ENCODE measurements at regions not wholly inside any gene's neighbourhood (a gene's known extent, or its start where the extent isn't known, plus 50 kb on each side); places are given as distances from the start of the nearest gene placed in this dataset.

DNA sequence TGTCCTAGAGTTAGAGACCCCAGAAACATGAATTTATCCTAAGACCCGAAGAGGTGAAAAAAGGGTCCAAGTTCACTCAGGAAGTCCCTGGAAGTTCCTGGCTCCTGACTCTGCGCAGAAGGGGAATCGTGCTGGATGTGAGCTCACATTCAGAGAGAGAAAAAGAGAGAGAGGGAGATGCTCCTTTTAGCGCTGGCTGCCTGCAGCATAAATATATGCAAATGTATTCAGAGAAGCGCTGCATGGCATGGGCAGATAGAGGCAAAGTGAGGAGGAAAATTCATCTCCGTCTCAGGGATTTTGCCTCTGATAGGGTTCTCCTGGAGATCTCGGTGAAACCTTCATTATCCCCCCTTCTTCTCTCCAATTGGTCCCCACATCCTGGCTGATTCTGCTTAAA lies 517.2 kb downstream of the MN1 start:
- DNase-seq (ENCODE audit: low read depth) = no peak

- DNase-seq (ENCODE audit: low read depth) = no peak
These were observed 514.8 kb downstream of the MN1 start for GRCh38 chr22:27286711-27287110.

DNA sequence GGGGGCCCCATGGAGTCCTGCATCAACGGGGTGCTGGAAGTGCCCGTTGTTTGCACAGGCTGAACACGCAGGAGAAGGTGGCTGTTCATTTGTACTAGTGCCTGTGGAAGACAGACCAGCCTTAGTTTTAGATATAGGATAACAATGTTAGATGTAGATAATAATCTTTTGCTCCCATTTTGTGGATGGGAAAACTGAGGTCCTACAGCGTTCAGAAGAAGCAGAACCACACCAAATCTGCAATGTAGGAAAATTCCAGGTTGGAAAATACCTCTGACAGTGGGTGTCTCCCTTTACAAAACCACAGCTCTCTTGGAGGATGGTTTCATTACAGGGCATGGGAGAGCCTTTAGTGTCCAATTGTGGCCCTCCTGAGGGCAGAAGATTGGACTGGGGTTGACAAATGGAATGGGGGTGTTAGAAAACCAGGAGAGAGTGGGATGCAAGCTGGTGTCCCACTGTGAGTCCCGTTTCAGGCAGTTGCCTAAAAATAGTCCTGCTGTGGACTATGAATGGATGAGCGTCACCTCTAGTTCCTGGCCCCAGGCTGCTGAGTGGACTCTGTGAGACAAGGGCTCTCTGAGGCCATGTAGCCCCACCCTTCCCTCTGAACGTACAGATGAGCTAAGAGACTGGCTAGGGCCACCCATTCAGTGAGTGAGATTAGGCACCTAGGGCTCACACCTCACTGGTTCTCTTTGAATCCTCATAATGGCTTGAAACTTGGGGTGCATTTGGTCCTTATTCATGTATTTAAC lies 508.8 kb downstream of the MN1 start:
- no peak for DNase-seq (ENCODE audit: low read depth)

- no peak for DNase-seq (ENCODE audit: low read depth)
These were observed 507.7 kb downstream of the MN1 start for GRCh38 chr22:27293721-27294445.

GRCh38 chr22:27295040-27295439 lies 506.5 kb downstream of the MN1 start:
- no peak for DNase-seq (ENCODE audit: low read depth)

GRCh38 chr22:27295605-27296004 lies 506.0 kb downstream of the MN1 start:
- DNase-seq (ENCODE audit: low read depth) = no peak

- no peak for DNase-seq (ENCODE audit: low read depth)
These were observed 505.4 kb downstream of the MN1 start for GRCh38 chr22:27296091-27296675.

DNA sequence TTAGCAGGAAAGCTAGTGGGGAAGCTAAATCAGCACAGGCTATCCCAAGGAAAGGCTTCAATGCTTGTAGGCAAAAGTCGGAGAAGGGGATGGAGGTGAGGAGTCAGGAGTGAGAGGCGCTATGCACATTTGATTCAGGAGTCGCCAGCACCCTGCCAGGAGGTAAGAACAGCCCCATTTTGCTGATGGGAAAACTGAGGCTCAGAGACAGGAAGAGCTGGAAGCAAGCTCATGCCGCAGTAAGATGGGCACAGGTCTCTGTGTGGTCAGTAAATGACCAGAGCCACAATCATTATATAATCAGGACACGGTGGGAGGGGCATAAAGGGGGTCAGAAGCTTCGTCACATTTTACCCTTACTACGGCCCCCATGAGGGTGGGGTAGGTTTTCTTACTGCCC lies 504.4 kb downstream of the MN1 start:
- DNase-seq (ENCODE audit: low read depth) = no peak

- DNase-seq (ENCODE audit: low read depth) = no peak
These were observed 503.2 kb downstream of the MN1 start for GRCh38 chr22:27298332-27298731.

- no peak for DNase-seq (ENCODE audit: low read depth)
These were observed 502.8 kb downstream of the MN1 start for GRCh38 chr22:27298742-27299141.

DNA sequence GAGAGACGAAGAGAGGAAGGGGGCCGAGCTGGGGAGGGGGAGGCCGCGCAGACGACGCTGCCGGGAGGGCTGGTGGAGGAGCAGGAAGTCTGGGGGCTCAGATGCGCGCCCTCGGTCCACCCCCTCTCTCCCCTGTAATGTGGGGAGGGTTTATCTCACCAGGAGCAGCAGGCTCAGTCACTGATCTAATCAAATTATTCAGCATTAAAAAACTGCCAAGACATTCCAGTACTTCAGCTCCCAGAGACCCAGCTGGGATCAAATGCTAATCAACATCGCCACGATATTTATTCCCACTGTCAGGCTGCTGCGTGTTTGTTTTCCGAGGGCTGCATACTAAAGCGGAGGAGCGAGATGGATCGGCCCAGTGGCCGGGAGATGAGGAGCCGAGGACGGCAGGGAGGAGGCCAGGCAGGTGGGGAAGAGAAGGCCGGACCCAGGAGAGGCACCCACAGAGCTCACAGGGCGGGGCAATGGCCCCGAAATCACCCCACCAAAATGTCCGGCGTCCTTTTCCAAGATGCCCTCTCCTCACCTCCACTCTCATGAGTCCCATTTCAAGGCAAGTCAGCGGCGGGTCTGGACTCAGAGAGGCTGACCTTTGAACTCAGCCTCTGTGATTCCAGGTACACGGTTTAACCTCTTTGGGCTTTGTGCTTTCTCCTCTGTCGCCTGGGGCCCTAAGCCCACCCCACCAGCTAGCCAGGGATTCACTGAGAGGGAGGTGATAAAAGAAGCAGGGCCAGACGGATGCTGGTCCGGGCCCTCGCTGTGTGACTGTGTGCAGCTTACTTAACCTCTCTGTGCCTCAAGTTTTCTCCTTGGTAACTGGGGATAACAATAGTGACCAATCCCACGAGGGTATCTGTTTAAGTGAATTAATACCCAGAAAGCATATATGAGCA lies 502.1 kb downstream of the MN1 start:
- no peak for DNase-seq (ENCODE audit: low read depth)

GRCh38 chr22:27300536-27301285 lies 500.8 kb downstream of the MN1 start:
- no peak for DNase-seq (ENCODE audit: low read depth)

DNA sequence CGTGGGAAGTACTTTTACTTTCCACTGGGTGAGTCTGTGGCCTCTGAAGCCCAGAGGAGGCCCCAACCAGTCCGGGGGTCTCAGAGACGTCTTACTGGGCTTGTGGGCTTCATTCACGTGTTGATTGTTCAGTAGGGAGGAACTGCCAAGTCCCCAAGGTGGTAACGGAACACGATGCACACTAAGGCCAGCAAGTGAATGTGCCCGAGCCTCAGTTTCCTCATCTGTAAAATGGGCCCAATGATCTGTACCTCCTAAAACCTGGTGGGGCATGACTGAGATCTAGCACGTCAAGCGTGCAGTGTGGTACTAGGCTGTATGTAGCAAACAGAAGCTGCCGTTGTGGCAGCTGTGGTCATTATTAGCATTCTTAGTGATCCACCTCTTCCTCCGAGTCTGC lies 499.1 kb downstream of the MN1 start:
- no peak for DNase-seq (ENCODE audit: low read depth)

DNA sequence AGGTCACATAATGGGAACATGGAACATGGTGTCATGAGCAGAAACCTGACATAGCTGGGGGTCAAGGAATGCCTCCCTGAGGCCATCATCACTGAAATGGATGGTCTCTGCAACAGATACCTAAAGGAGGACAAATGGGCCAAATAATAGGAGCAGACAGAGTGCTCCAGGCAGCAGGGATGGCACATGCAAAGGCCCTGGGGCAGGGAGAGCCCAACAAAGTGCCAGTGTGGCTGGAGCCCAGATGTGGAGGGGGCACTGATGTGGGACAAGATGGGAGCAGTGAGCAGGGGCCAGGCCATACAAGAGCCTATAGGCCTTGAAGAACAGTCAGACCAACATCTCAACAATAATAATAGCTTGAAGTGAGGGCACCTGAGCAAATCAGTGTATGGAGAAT lies 497.8 kb downstream of the MN1 start:
- DNase-seq (ENCODE audit: low read depth) = no peak

- DNase-seq (ENCODE audit: low read depth) = no peak
These were observed 494.8 kb downstream of the MN1 start for GRCh38 chr22:27306771-27307170.

GRCh38 chr22:27307545-27308247 lies 493.9 kb downstream of the MN1 start:
- DNase-seq (ENCODE audit: low read depth) = no peak

GRCh38 chr22:27308513-27308912 lies 493.0 kb downstream of the MN1 start:
- no peak for DNase-seq (ENCODE audit: low read depth)

- no peak for DNase-seq (ENCODE audit: low read depth)
These were observed 491.9 kb downstream of the MN1 start for GRCh38 chr22:27309697-27310096.

DNA sequence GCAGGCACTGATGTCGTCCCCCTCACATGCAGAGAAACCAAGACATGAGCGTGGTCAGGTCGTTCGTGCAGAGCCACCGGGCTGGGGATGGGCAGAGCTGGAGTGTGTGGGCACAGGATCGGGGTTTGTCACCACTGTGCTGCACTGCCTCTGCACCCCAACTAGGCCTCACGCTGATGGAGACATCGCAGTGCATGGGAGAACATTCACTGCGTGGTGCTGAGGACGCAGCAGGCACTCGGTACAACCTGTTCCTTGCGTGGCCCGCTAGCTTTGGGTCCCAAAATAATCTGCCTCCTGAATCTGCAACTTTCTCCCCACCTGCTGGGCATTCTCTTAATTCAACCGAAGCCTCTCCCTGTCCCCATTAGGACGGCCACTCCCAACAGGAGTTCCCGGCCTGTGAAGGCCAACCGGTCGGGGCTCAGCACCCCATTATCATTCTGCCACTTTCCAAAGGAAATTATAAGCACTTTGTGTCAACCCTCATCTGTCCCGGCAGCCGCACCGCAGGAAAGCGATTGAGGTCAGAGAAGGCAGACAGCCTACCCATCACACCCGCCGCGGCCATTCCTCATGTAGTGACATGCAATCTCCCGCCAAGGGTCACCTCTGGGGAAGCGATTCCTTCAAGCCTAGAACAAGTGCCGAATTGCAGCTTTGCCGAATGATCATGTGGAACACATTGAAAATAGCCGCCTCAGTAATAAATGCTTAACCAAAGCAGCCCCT lies 490.4 kb downstream of the MN1 start:
- DNase-seq (ENCODE audit: low read depth) = no peak
